Jurkat, Clone E6-1 (cell line): ENCODE measurements at regions not wholly inside any gene's neighbourhood (a gene's known extent, or its start where the extent isn't known, plus 50 kb on each side); places are given as distances from the start of the nearest gene placed in this dataset.
"Not testable (repeated sequence)": the region's sequence is repeated elsewhere in the genome, so short reads cannot be mapped to it uniquely, and the experiment has no call there.

ENCODE experiments used
- DNase-seq: peaks from one replicate; pipeline ENCODE4 v3.0.0-alpha.2; 2011; ENCODE audit warnings: low read depth, low spot score
- H3K4me3 ChIP-seq: 2 replicates; pipeline ENCODE4 v1.5.1; 2011; ENCODE audit warnings: mild to moderate bottlenecking, low read length, control low read depth, moderate library complexity

DNA sequence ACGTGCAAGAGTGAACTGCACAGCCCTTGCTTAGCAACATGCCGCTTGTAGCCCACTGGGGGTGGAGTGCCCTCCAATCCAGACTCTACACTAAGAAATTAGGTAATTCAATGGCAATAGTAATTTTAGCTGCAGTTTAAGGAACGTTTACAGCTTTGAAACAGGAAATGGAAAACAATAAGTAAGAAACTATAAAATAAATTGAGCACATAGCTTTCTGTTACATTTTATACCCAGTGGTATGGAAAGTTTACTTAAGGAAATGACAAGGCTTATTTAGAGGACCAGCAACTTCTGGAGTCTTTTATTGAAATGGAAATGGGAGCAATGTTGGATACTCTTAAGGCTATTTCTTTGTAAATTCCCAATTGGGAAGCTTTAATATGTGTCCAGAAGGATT is 373.2 kb downstream of the KCNRG start:
- no peak for DNase-seq
- no peak overlapping the region for H3K4me3 ChIP-seq

- H3K4me3 ChIP-seq, result no peak overlapping the region
- no peak for DNase-seq
Measured at GRCh38 chr13:50389726-50390125, 374.5 kb downstream of the KCNRG start.

DNA sequence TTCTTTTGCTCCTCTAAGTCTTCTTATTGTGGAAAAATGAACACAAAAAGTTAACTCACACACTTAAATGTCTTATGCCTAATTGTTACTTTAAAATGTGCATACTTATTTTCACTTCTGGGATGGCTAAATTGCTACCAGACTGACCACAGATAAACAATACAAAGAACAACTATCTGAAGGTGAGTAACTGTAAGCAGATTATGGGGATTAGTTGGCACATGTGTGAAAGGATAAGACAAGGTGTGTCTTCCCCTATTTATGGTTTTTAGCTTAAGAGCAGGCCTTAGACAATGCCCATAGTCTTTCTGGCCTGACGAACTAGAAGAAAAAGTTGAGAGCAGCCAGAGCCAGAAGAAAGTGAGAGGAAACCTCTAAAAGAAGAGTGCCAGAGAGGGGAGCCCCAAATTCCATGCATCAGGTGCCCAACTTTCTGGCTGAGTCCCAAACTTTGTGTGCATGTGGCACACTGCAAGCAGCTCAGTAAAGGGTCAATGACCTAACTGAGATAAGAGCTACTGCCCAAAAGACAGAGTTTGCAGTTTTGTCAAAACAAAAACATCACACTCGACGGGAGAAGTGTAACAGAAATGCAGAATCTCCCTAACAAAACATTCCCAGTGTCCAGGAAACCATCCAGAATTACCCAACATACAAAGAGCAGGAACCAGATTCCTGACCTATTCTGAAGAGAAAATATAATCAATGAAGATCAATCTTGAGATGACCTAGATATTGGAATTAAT is 375.4 kb downstream of the KCNRG start:
- no peak for DNase-seq
- H3K4me3 ChIP-seq, result no peak overlapping the region

DNA sequence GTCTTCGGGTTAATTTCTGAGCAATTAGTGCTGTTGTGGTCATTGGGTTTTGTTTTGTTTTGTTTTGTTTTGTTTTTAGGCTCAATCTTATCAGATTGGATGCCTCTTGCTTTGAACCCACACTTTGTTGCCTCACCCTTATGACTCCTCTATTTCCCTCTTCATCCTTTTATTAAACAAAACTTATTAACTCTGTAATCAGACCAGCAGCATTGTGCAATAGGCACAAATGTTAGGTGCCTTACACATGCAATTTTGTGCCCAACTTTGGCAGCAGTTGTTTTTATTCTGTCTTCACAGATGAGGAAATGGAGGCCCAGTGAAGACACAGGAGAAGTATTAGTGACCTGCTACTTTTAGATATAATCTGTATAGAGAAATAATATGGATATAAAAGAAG is 377.7 kb downstream of the KCNRG start:
- no peak for DNase-seq
- H3K4me3 ChIP-seq, result no peak overlapping the region

DNA sequence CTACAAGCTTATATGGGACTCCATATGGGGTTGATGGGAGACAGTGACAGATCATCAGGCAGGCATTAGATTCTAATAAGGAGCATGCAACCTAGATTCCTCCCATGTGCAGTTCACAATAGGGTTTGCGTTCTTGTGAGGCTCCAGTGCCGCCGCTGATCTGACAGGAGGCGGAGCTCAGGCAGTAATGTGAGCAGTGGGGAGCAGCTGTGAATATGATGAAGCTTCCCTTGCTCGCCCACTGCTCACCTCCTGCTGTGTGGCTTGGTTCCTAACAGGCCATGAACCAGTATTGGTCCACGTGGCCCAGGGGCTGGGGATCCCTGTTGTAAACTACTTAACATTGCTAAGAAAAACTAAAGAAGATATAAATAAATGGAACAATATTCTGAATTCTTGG is 378.4 kb downstream of the KCNRG start:
- no peak for DNase-seq
- no peak overlapping the region for H3K4me3 ChIP-seq

DNA sequence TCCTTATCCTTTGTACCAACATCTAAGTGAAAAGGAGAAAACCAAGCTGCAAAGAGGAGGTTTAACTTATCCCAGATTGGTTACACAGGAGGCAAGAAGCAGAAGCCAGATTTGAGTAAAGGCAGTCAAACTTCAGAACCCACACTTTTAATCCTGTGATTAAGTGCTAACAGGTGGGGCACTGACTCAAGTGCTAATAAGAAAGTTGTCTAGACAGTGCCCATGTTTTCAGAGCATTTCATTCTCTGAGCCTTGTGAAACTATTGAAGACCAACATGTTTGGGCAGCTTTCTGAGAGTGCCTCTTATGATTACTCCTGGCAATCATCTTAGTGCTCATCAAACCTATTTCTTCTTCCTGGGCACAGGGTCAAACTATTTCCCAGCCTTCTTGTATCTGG is 380.8 kb downstream of the KCNRG start:
- no peak overlapping the region for H3K4me3 ChIP-seq
- no peak for DNase-seq

- not testable (repeated sequence) for H3K4me3 ChIP-seq, DNase-seq
Measured at GRCh38 chr13:50396618-50397017, 381.4 kb downstream of the KCNRG start.

DNA sequence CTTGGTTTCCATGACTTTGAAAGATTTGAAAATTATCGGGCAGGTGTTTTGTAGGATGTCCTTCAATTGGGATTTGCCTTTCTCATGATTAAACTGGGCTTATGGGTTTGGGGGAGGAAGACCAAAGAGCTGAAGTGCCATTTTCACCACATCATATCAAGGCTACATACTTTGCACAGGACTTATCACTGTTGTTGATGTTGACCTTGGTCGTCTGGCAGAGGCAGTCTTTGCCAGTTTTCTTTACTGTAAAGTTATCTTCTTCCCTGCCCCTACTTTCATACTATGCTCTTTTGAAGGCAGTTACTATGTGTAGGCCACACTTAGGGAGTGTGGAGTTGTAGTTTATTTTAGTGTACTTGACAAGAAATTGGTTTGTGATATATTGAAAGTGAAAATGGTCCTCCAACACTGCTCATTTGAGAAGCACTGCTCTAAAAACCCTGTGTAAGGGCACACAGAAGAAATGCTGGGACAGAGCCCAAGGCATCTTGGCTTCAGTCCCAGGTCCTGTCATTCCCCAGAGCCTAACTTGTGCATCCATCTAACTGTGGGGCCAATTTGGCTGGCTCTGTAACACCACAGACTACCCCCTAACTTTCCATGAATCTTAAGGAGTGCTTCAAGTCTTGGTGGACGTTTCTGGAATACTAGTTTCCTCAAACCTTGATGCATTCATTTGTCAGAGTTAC is 384.9 kb downstream of the KCNRG start:
- no peak for DNase-seq
- no peak overlapping the region for H3K4me3 ChIP-seq

- DNase-seq, result no peak
- H3K4me3 ChIP-seq, result no peak overlapping the region
Measured at GRCh38 chr13:50401049-50401505, 385.8 kb downstream of the KCNRG start.

- no peak for DNase-seq
Measured at GRCh38 chr13:50401721-50402465, 386.6 kb downstream of the KCNRG start.

DNA sequence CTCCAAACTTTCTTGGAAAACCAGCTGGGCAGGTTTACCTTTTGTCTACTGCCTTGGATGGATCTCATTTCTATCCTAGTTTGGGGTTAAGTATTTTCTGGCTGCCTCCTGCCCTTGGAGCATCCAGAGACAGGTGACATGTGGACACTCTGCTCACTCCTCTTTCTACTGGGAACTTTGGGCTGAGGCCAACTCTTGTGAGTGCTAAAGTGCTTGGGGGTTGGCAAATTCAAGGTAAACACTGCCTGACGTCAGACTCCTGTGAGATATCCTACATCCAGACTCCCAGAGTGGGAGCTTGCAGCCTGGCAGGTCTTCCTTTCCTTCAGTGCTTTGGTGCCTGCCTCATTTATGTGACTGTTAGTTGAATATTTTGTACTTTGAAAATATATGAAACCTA is 388.1 kb downstream of the KCNRG start:
- H3K4me3 ChIP-seq, result no peak overlapping the region
- no peak for DNase-seq

More at GRCh38 chr13:50401721-50402465, 386.6 kb downstream of the KCNRG start:
- no peak overlapping the region for H3K4me3 ChIP-seq

GRCh38 chr13:50404116-50404515 is 388.9 kb downstream of the KCNRG start:
- DNase-seq, result no peak
- no peak overlapping the region for H3K4me3 ChIP-seq

GRCh38 chr13:50404769-50405168 is 389.5 kb downstream of the KCNRG start:
- DNase-seq, result no peak
- no peak overlapping the region for H3K4me3 ChIP-seq

GRCh38 chr13:50406831-50407230 is 391.6 kb downstream of the KCNRG start:
- no peak overlapping the region for H3K4me3 ChIP-seq
- no peak for DNase-seq

GRCh38 chr13:50408068-50408467 is 392.8 kb downstream of the KCNRG start:
- DNase-seq, result no peak
- H3K4me3 ChIP-seq, result no peak overlapping the region

DNA sequence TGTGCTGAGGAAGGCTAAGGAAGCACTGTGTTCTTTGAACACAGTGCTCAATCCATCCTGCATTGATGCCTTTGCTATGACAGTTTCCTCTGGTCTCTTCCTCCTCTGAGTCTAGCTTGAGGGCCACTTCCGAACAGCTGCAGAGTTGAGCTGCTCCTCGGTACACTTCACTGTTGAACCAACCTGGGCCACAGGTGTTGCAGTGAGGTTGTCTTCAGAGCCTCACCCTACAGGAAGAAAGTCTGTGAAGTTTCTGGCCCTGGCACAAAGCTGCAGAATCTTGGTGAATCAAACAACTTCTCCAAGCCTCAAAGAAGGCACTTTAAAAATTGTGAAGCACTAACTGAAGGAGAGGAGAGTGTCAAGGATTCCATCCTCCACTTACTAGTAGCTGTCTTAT is 394.0 kb downstream of the KCNRG start:
- peak; percentile 53 for DNase-seq
- no peak overlapping the region for H3K4me3 ChIP-seq

GRCh38 chr13:50410921-50411746 is 395.9 kb downstream of the KCNRG start:
- no peak overlapping the region for H3K4me3 ChIP-seq
- no peak for DNase-seq

GRCh38 chr13:50412046-50412617 is 396.9 kb downstream of the KCNRG start:
- DNase-seq, result no peak
- H3K4me3 ChIP-seq, result no peak overlapping the region

DNA sequence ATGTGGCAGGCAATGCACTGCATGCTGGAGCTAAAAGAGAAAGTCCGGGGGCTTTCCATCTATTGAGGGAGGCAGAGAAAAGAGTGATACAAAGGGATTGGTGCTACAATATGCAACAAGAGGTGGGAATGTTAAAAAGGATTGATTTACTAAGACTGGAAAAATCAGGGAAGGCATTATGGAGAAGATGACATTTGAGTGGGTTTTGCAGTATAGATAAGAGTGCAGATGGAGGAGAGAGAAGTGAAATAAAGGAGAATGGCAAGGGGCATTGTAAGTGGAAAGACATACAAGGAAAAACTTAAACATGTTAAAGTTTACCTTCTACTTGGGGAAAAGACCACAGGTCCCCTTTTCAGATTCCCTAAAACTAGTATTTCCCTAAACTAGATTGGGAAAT is 399.4 kb downstream of the KCNRG start:
- DNase-seq, result no peak
- H3K4me3 ChIP-seq, result no peak overlapping the region
